ENCODE measurements at regions not wholly inside any gene's neighbourhood (a gene's known extent, or its start where the extent isn't known, plus 50 kb on each side); places are given as distances from the start of the nearest gene placed in this dataset.

GRCh38 chr19:30704771-30705330 lies 332.7 kb downstream of the ZNF536 start:
- no peak overlapping the region for H3K4me2 ChIP-seq (ENCODE audit: insufficient read depth in 1 of 2, low read depth in 2 of 2, low read length in 2 of 2)
- H3K56ac ChIP-seq (replicated peaks; ENCODE audit: insufficient read length, low read depth, low read length), result no peak overlapping the region
- peaks cover 0 to 4% of the 10 kb centered on the region in 2 experiments for H4K20me1 ChIP-seq (replicated peaks in 1 of 2; ENCODE audit: control insufficient read depth in 1 of 2, insufficient read depth in 2 of 2, low read length in 2 of 2)
- 100% methylated on average over 4 of the region's 4 CpGs; no CpG with 5 or more reads in 1 of the 2 experiments for WGBS, 2 experiments (ENCODE audit: extremely low coverage in 1 of 2, insufficient coverage in 1 of 2, insufficient read length in 1 of 2, insufficient replicate concordance in 2 of 2, low coverage in 1 of 2, low lambda C conversion rate in 2 of 2, missing lambda C conversion rate in 1 of 2)
- ChIA-PET CTCF (ENCODE audit: partially characterized antibody) (interaction anchor here (0.7 to 1.5 kb wide), 5 partner anchors 9 to 36 kb away, joined by 3 to 4 read pairs (median 3); no protein-coding TSS in a partner anchor), POLR2A (ENCODE audit: partially characterized antibody) (no interaction called here)
- H2BK12ac ChIP-seq (ENCODE audit: low read depth, low read length), result no peak overlapping the region
- H3K14ac ChIP-seq (ENCODE audit: insufficient read length), result no peak overlapping the region
- H3K27me3 ChIP-seq (replicated peaks in 1 of 4; ENCODE audit: control insufficient read depth in 3 of 4, extremely low read depth in 1 of 4, insufficient read depth in 3 of 4, low read length in 3 of 4), result no peaks in the 10 kb centered on the region
- no peaks in the 10 kb centered on the region for H3K79me2 ChIP-seq (ENCODE audit: control insufficient read depth in 1 of 2, insufficient read depth in 2 of 2, low read length in 2 of 2)
- H2AK5ac ChIP-seq (ENCODE audit: low read depth, low read length), result no peak overlapping the region
- no peaks in the 10 kb centered on the region for H3K79me1 ChIP-seq (ENCODE audit: low read depth, low read length)
- H3K27ac ChIP-seq (ENCODE audit: low read depth, low read length), result no peak overlapping the region
- H3K4me1 ChIP-seq (replicated peaks in 1 of 4; ENCODE audit: control insufficient read depth in 3 of 4, insufficient read depth in 4 of 4, low read length in 3 of 4), result no peaks in the 10 kb centered on the region
- H3K4ac ChIP-seq (replicated peaks; ENCODE audit: insufficient read length, low read depth, low read length), result no peak overlapping the region
- H2BK15ac ChIP-seq (ENCODE audit: low read length), result no peak overlapping the region
- no peak overlapping the region for H2AFZ ChIP-seq (ENCODE audit: low read length)
- H3K9me3 ChIP-seq (ENCODE audit: insufficient read depth in 2 of 2, low read depth in 1 of 2, low read length in 1 of 2), result no peaks in the 10 kb centered on the region
- no peak overlapping the region for H3K23ac ChIP-seq (ENCODE audit: insufficient read length)
- TF ChIP-seq SP1 (IDR thresholded peaks at IDR 0.05; ENCODE audit: low read depth, low read length), result no peak
- TF ChIP-seq FOSL1 (IDR thresholded peaks at IDR 0.05; ENCODE audit: insufficient read depth, low read depth, low read length), result no peak
- peaks cover 5% of the 10 kb centered on the region for H3K23me2 ChIP-seq (ENCODE audit: low read depth, low read length)
- H3K18ac ChIP-seq (ENCODE audit: extremely low read depth, low read length), result no peak overlapping the region
- no peak overlapping the region for H3K4me3 ChIP-seq (ENCODE audit: extremely low read depth in 1 of 4, insufficient read depth in 2 of 4, low read depth in 3 of 4, low read length in 4 of 4)
- FAIRE-seq, result no peak
- H2BK20ac ChIP-seq (ENCODE audit: low read length), result no peak overlapping the region
- no peak overlapping the region for H2BK120ac ChIP-seq (replicated peaks; ENCODE audit: low read depth, low read length)
- no peak overlapping the region for H4K8ac ChIP-seq (ENCODE audit: extremely low read depth, insufficient read depth, low read length)
- H3K36me3 ChIP-seq (ENCODE audit: control insufficient read depth in 2 of 4, insufficient read depth in 4 of 4, low read length in 3 of 4), result no peaks in the 10 kb centered on the region
- no peak overlapping the region for H2BK5ac ChIP-seq (ENCODE audit: low read depth, low read length)
- DNase-seq (ENCODE audit: low read depth in 1 of 2, low spot score in 2 of 2), result no peak
- H4K5ac ChIP-seq (ENCODE audit: insufficient read length, low read depth, low read length), result no peak overlapping the region
- H4K91ac ChIP-seq (replicated peaks; ENCODE audit: insufficient read length, low read length), result no peak overlapping the region
- H3K9ac ChIP-seq (replicated peaks in 1 of 4; ENCODE audit: extremely low read depth in 1 of 4, low read depth in 3 of 4, low read length in 3 of 4), result no peak overlapping the region
